HAP-1 (cell line): ENCODE measurements at regions not wholly inside any gene's neighbourhood (a gene's known extent, or its start where the extent isn't known, plus 50 kb on each side); places are given as distances from the start of the nearest gene placed in this dataset.
A peak's percentile ranks its signal among the peaks of the same experiment; 100 is the strongest.
"Not testable (repeated sequence)": the region's sequence is repeated elsewhere in the genome, so short reads cannot be mapped to it uniquely, and the experiment has no call there.

Experiments
- DNase-seq, 2 experiments: peaks; one replicate each; pipeline ENCODE4 v3.0.0-alpha.2; 2016 to 2020; ENCODE audit warnings: low spot score in 2 of 2
- H3K27me3 ChIP-seq: fragments of 250-450 bp; sonication (Bioruptor Pico); 2 replicates; pipeline ENCODE4 v1.5.1; 2020; ENCODE audit warnings: low read depth, mild to moderate bottlenecking, moderate library complexity
- H3K36me3 ChIP-seq: fragments of 250-450 bp; sonication (Bioruptor Pico); replicated peaks from 2 replicates; pipeline ENCODE4 v1.5.1; 2020; ENCODE audit warnings: mild to moderate bottlenecking
- H3K4me1 ChIP-seq: fragments of 250-450 bp; sonication (Bioruptor Pico); 2 replicates; pipeline ENCODE4 v1.5.1; 2020; ENCODE audit warnings: mild to moderate bottlenecking
- H3K4me3 ChIP-seq: fragments of 250-450 bp; sonication (Bioruptor Pico); 2 replicates; pipeline ENCODE4 v1.5.1; 2020; ENCODE audit warnings: mild to moderate bottlenecking, moderate library complexity
- H3K9me3 ChIP-seq: fragments of 250-450 bp; sonication (Bioruptor Pico); 2 replicates; pipeline ENCODE4 v1.5.1; 2020; ENCODE audit warnings: mild to moderate bottlenecking, moderate library complexity
- in situ Hi-C: fragments of 300-500 bp; cut with MboI; formaldehyde crosslinking; loops from 3 replicates; pipeline ENCODE4 v1.14.3; 2020; ENCODE audit warnings: low sequenced_read_pairs, inconsistent platforms, mixed read lengths

DNA sequence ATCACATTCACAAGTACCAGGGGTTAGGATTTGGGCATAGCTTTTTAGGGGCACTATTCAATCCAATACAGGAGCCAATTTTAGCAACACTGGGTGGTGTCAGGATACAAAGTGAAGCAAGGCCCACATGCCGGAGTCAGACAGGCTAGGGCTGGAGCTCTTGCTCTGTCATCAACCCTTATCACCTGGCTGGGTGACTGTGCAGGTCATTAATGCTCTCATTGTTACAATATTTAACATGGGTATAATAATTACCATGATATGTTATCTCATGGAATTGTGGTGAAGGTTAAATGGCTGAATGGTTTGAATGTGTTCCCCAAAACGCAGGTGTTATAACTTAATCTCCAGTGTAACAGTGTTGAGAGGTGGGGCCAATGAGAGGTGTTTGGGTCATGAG, 143.3 kb upstream of the THY1 start:
- Histone ChIP-seq H3K36me3 (no peaks in the 10 kb centered on the region), H3K4me1 (peaks cover 12% of the 10 kb centered on the region), H3K9me3 (peaks cover 4% of the 10 kb centered on the region; the same call in 1 of the 2 replicates), H3K27me3 (peaks cover 10% of the 10 kb centered on the region), H3K4me3 (no peak overlapping the region)
- in situ Hi-C loops: no loop called here
- DNase-seq: no peak

DNA sequence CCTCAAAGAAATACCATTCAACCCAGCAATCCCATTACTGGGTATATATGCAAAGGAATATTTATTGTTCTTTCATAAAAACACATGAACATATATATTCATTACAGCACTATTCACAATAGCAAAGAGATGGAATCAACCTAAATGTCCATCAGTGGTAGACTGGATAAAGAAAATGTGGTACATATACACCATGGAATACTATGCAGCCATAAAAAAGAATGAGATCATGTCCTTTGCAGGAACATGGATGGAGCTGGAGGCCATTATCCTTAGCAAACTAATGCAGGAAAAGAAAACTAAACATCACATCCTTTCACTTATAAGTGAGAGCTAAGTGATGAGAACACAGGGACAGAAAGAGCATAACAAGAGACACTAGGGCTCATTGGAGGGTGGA, 142.7 kb upstream of the THY1 start:
- DNase-seq, H3K27me3 ChIP-seq, H3K4me3 ChIP-seq, H3K36me3 ChIP-seq, in situ Hi-C loops, H3K9me3 ChIP-seq: not testable (repeated sequence)
- H3K4me1 ChIP-seq: peaks cover 12% of the 10 kb centered on the region

DNA sequence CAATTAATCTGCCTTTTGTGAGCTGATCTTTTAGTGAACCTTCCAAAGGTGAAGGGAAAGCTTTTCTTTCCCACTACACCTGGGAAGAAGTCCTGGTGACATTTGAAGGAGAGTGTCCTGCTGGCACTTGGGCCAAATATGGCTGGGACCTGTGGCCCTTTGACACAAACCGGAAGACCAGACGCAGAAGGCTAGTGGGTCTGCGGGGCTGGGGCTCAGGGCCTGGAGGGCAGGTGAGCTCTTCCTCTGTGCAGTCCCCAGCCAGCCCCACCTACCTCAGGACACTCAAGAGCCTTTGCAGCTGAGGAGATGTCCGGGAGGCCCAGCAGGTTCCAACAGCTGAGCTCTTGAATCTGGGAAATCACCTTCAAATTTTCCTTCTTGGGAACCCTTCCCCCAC, 138.0 kb upstream of the THY1 start:
- in situ Hi-C loops: no loop called here
- Histone ChIP-seq H3K27me3 (peaks cover 10% of the 10 kb centered on the region), H3K36me3 (no peaks in the 10 kb centered on the region), H3K4me3 (no peak overlapping the region), H3K4me1 (no peaks in the 10 kb centered on the region), H3K9me3 (peaks cover 4% of the 10 kb centered on the region; the same call in 1 of the 2 replicates)
- no peak for DNase-seq

DNA sequence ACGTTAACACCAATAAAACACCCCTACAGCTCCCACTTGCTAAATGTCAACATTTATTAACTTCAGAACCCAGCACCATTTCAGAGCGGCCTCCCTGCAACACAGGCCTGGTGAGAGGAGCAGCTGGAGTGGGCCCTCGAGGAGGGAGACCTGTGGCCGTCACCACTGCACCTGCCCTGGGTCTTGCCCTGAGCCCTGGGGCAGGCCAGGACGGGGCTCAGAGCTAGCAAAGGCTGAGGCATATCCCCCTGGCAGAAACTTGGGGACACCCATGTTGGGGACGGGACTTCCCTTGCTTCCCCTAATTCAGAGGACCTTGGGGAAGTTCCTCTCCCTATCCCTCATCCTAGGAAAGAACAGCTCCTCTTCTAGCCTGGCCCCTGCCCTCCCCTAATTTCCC, 137.3 kb upstream of the THY1 start:
- Histone ChIP-seq H3K4me3 (no peak overlapping the region), H3K36me3 (no peaks in the 10 kb centered on the region), H3K4me1 (no peaks in the 10 kb centered on the region), H3K9me3 (peaks cover 4% of the 10 kb centered on the region; the same call in 1 of the 2 replicates), H3K27me3 (peaks cover 10% of the 10 kb centered on the region)
- DNase-seq: no peak
- in situ Hi-C loops: no loop called here

DNA sequence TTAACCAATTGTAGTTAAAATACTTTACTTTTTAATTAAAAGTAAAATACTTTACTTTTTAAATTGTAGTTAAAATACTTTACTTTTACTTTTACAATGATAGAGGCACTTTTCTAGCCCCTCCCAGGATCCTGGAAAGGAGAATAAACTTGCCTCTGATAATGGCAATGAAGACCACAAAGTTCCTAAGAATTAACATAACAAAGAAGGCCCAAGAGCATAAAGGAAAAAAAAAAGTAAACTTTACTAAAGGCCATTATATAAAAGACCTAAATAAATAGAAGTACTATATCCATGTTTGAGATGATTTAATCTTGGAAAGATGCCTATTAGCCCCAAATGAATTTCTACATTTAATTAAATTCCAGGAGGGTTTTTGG, 129.1 kb upstream of the THY1 start:
- DNase-seq: peak in 1 of 2 experiments; percentile 94
- no peak overlapping the region for H3K4me3 ChIP-seq
- no peaks in the 10 kb centered on the region for H3K27me3 ChIP-seq
- in situ Hi-C loops: no loop called here
- H3K4me1 ChIP-seq: peaks cover 9% of the 10 kb centered on the region
- no peaks in the 10 kb centered on the region for H3K36me3 ChIP-seq
- no peaks in the 10 kb centered on the region for H3K9me3 ChIP-seq

DNA sequence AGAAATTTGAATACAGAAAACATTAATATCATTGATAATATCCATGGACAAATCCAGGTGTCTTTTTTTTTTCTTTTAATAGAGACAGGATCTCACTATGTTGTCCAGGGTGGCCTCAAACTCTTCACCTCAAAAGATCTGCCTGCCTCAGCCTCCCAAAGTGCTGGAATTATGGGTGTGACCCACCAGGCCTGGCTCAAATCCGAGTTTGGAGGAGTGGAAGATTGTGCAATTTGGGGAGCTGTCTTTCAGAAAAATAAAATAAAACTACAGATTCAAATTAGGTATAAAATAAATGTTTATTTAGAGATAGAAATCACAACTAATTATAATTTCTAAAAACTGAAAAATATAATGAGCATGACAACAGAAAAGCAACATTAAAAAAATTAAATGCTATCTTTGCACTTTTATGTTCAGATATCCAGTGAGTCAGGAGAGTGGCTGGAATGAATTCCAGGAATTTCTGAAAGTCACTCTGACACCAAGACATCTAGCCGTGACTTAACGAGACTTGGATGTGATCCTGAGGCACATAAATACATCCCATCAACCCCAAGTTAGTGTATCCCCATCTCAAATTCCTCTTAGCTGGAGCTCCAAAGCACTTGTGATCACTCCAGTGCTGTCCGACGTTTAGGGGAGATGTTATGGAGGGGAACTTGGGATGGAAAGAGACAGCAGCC, 128.6 kb upstream of the THY1 start:
- peaks cover 9% of the 10 kb centered on the region for H3K4me1 ChIP-seq
- H3K27me3 ChIP-seq: no peaks in the 10 kb centered on the region
- 0 out of 2 replicates have a peak, but pooled peaks cover 2% of the 10 kb centered on the region for H3K9me3 ChIP-seq
- H3K4me3 ChIP-seq: no peak overlapping the region
- in situ Hi-C loops: no loop called here
- DNase-seq: no peak
- no peaks in the 10 kb centered on the region for H3K36me3 ChIP-seq

DNA sequence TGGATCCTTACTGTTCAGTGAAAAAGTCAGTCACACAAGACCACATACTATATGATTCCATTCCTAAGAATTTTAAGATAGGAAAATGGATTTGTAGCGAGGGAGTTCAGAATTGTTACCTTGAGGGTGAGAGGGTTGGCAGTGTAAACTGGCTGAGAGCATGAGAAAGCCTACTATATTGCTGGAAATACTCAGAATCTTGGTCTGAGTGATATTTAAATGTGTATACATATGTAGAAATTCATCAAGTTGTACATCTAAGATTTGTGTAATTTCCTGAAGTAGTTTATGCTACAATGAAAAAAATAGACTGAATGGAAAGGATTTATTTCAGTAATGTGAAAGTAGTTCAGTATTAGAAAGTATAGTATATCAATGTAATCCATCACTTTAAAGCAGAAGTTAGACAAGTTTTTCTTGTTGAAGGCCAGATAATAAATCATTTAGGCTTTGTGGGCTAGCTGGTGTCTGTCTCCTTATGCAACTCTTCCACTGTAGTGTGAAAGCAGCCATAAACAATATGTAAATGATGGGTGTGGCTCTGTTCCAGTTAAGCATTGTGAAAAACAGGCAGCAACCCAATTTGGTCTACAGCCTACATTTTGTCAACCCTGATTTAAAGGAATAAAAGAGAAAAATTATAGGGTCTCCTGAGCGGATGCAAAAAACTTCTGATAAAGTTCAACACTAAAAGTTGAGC, 127.2 kb upstream of the THY1 start:
- Histone ChIP-seq H3K4me1 (peaks cover 9% of the 10 kb centered on the region), H3K36me3 (no peaks in the 10 kb centered on the region), H3K27me3 (no peaks in the 10 kb centered on the region), H3K4me3 (no peak overlapping the region), H3K9me3 (0 out of 2 replicates have a peak, but pooled peaks cover 2% of the 10 kb centered on the region)
- no peak for DNase-seq
- in situ Hi-C loops: no loop called here

GRCh38 chr11:119547511-119547910, 124.5 kb upstream of the THY1 start:
- in situ Hi-C loops: no loop called here
- H3K4me1 ChIP-seq: peaks cover 7% of the 10 kb centered on the region
- no peak for DNase-seq
- H3K9me3 ChIP-seq: 0 out of 2 replicates have a peak, but pooled peaks cover 2% of the 10 kb centered on the region
- H3K27me3 ChIP-seq: no peaks in the 10 kb centered on the region
- H3K36me3 ChIP-seq: no peaks in the 10 kb centered on the region
- H3K4me3 ChIP-seq: no peak overlapping the region

DNA sequence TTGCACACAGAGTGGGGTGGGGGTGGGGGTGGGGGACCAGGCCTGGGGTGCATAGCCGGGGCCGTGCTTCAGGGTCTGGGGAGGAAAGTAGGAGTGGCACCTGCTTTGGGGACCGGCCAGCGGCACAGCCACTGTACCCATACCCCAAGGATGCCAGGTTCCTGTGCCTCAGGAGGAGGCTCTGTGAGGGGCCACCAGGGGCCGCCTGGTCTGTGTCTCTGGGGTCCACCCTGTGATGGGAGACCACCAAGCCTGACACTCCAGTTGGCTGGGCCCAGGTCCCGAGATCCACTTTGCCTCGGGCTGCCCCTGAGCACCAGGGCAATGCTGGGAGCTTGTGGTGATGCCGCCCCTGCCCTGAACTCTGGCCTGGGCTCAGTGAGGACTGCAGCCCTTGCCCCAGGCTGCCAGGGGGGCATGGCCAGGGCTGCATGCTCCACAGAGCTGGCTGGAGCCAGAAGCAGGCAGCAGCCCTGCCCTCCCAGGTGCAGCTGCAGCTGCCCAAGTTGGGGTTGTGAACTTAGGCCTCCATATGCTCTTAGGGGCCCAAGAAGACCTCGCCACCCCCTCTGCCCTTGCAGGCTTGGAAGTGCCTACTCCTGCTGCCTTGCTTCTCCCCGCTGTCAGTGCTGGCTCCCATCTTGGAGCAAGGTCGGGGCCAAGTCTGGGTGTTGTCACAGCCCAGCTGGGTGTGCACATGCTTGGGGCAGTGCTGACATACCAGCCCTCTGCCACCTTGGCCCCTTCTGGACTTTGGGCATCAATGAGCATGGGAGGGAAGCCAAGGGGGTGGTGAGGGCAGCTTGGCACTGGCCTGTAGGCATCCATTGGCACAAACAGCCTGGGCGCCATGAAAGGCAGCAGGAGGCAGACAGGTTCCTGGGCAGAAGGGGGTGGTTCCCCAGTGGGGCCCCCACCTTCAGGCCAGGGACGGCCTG, 123.3 kb upstream of the THY1 start:
- no peak overlapping the region for H3K4me3 ChIP-seq
- in situ Hi-C loops: no loop called here
- no peaks in the 10 kb centered on the region for H3K36me3 ChIP-seq
- H3K9me3 ChIP-seq: 0 out of 2 replicates have a peak, but pooled peaks cover 2% of the 10 kb centered on the region
- H3K4me1 ChIP-seq: no peaks in the 10 kb centered on the region
- H3K27me3 ChIP-seq: no peaks in the 10 kb centered on the region
- no peak for DNase-seq

DNA sequence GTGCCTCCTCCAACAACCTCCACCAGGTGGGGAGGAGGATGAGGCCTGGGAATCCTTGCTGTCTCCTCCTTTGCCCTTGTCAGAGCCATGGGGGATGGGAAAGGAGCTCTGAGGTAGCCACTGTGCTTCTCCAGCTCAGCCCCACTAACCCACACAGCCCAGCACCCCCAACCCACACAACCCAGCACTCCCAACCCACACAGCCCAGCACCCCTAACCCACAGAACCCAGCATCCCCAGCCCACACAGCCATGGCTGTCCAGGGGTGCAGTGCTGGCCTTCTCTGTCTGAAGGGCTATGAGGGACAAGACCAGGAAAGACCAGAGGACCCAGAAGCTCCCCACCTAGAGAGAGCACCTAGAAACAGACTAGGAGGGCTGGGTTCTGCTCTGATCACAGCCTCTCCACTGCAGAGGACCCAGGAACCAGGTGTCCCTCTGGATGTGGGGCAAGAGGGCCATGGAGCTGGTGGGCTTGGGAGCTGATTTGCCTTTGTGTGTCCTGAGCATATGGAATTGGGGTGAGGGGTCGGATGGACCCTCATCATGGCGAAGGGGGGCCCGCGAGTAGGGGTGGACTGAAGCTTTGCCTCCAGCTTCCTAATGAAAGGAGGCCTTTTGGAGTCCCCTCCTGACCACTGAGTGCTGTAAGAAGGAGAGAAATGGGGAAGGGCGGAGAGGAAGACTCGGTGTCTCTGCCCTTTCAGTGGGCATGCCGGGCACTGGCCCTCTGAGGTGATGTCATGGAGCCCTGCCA, 117.6 kb upstream of the THY1 start:
- H3K36me3 ChIP-seq: no peaks in the 10 kb centered on the region
- in situ Hi-C loops: no loop called here
- no peaks in the 10 kb centered on the region; the same call in 1 of the 2 replicates for H3K4me1 ChIP-seq
- no peaks in the 10 kb centered on the region for H3K27me3 ChIP-seq
- peak in 1 of 2 experiments; percentile 2 for DNase-seq
- no peak overlapping the region for H3K4me3 ChIP-seq
- H3K9me3 ChIP-seq: no peaks in the 10 kb centered on the region

GRCh38 chr11:119539583-119539982, 116.6 kb upstream of the THY1 start:
- H3K27me3 ChIP-seq: no peaks in the 10 kb centered on the region
- H3K4me1 ChIP-seq: no peaks in the 10 kb centered on the region; the same call in 1 of the 2 replicates
- in situ Hi-C loops: no loop called here
- H3K4me3 ChIP-seq: no peak overlapping the region
- no peaks in the 10 kb centered on the region for H3K9me3 ChIP-seq
- no peaks in the 10 kb centered on the region for H3K36me3 ChIP-seq
- peak in 1 of 2 experiments; percentile 3 for DNase-seq

DNA sequence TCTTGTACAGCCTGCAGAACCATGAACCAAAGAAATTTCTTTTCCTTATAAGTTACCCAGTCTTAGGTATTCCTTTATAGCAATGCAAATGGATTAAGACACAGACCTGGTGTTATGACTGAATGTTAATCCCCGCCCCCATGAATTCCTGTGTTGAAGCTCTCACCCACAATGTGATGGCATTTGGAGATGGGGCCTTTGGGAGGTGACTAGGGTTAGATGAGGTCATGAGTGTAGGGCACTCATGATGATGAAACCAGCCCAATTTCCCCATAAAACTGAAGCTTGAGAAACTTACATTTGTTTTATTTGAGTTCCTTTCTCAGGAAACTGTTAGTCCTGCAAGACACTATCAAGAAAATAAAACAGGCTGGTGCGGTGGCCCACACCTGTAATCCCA, 115.8 kb upstream of the THY1 start:
- in situ Hi-C loops: no loop called here
- Histone ChIP-seq H3K9me3 (no peaks in the 10 kb centered on the region), H3K4me3 (no peak overlapping the region), H3K36me3 (no peaks in the 10 kb centered on the region), H3K4me1 (no peaks in the 10 kb centered on the region; the same call in 1 of the 2 replicates), H3K27me3 (no peaks in the 10 kb centered on the region)
- DNase-seq: no peak
